ENCODE measurements at regions not wholly inside any gene's neighbourhood (a gene's known extent, or its start where the extent isn't known, plus 50 kb on each side); places are given as distances from the start of the nearest gene placed in this dataset.

GRCh38 chr20:4081421-4081820 lies 66.1 kb upstream of the RNF24 start:
- Histone ChIP-seq H3K4me3 (no peak overlapping the region), H3K36me3 (no peaks in the 10 kb centered on the region), H3K4me1 (peaks cover 7 to 48% (median 26%) of the 10 kb centered on the region in 6 donors), H3K27ac (peak overlapping the region in 5 of 8 donors; percentile 68 to 90 (median 85)), H3K27me3 (replicated peaks in 1 of 7) (no peaks in the 10 kb centered on the region), H3K9me3 (peaks cover 0 to 5% (median 0%) of the 10 kb centered on the region in 8 donors)
- no peak for DNase-seq
- 67 to 75% (median 71%) methylated on average over 4 of the region's 4 CpGs for WGBS, 5 donors
- TF ChIP-seq POLR2A (IDR thresholded peaks at IDR 0.05), result no peak
- intact Hi-C loops (cut with DNase I; ENCODE audit: low total_unique reads), result loop anchor here (10.0 kb wide), 1 partner anchor 67 kb away; the partner anchor contains the start of gene RNF24

- no peak for DNase-seq
- no peak overlapping the region for H3K27ac ChIP-seq
- peaks cover 0 to 32% (median 3%) of the 10 kb centered on the region in 6 donors for H3K4me1 ChIP-seq
- H3K9me3 ChIP-seq, result peaks cover 0 to 5% (median 0%) of the 10 kb centered on the region in 8 donors
- no peaks in the 10 kb centered on the region for H3K36me3 ChIP-seq
- intact Hi-C loops (cut with DNase I; ENCODE audit: low total_unique reads), result no loop called here
- no peaks in the 10 kb centered on the region for H3K27me3 ChIP-seq (replicated peaks in 1 of 7)
- TF ChIP-seq POLR2AphosphoS5 (IDR thresholded peaks at IDR 0.05) (no peak), POLR2A (IDR thresholded peaks at IDR 0.05) (no peak)
- TF ChIP-seq, protein P1, sequence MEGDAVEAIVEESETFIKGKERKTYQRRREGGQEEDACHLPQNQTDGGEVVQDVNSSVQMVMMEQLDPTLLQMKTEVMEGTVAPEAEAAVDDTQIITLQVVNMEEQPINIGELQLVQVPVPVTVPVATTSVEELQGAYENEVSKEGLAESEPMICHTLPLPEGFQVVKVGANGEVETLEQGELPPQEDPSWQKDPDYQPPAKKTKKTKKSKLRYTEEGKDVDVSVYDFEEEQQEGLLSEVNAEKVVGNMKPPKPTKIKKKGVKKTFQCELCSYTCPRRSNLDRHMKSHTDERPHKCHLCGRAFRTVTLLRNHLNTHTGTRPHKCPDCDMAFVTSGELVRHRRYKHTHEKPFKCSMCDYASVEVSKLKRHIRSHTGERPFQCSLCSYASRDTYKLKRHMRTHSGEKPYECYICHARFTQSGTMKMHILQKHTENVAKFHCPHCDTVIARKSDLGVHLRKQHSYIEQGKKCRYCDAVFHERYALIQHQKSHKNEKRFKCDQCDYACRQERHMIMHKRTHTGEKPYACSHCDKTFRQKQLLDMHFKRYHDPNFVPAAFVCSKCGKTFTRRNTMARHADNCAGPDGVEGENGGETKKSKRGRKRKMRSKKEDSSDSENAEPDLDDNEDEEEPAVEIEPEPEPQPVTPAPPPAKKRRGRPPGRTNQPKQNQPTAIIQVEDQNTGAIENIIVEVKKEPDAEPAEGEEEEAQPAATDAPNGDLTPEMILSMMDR (IDR thresholded peaks at IDR 0.05 in 8 of 11, conservative IDR thresholded peaks at IDR 0.05 in 3 of 11), result no peak
- 37 to 62% (median 40%) methylated on average over 3 of the region's 3 CpGs for WGBS, 5 donors
- H3K4me3 ChIP-seq, result no peak overlapping the region
Observed at GRCh38 chr20:4076671-4077070, 61.3 kb upstream of the RNF24 start.

- Histone ChIP-seq H3K27me3 (replicated peaks in 1 of 7) (no peaks in the 10 kb centered on the region), H3K4me1 (peaks cover 0 to 34% (median 4%) of the 10 kb centered on the region in 6 donors), H3K36me3 (no peaks in the 10 kb centered on the region), H3K27ac (no peak overlapping the region), H3K4me3 (no peak overlapping the region), H3K9me3 (peaks cover 0 to under 1% (median 0%) of the 10 kb centered on the region in 8 donors)
- intact Hi-C loops (cut with DNase I; ENCODE audit: low total_unique reads), result no loop called here
- 83 to 93% (median 84%) methylated on average over 3 of the region's 3 CpGs for WGBS, 5 donors
- DNase-seq, result no peak
- no peak for TF ChIP-seq POLR2AphosphoS5 (IDR thresholded peaks at IDR 0.05)
- TF ChIP-seq, protein P1 (IDR thresholded peaks at IDR 0.05 in 8 of 11, conservative IDR thresholded peaks at IDR 0.05 in 3 of 11), result no peak
- TF ChIP-seq POLR2A (IDR thresholded peaks at IDR 0.05), result no peak
Observed at GRCh38 chr20:4076033-4076432, 60.7 kb upstream of the RNF24 start.

- no peaks in the 10 kb centered on the region for H3K27me3 ChIP-seq (replicated peaks in 1 of 7)
- no peaks in the 10 kb centered on the region for H3K9me3 ChIP-seq
- intact Hi-C loops (cut with DNase I; ENCODE audit: low total_unique reads), result no loop called here
- 49 to 76% (median 59%) methylated on average over 7 of the region's 7 CpGs for WGBS, 5 donors
- TF ChIP-seq POLR2A (IDR thresholded peaks at IDR 0.05) (no peak), POLR2AphosphoS5 (IDR thresholded peaks at IDR 0.05) (no peak)
- TF ChIP-seq, protein P1 (IDR thresholded peaks at IDR 0.05 in 8 of 11, conservative IDR thresholded peaks at IDR 0.05 in 3 of 11), result no peak
- H3K27ac ChIP-seq, result peak overlapping the region in 3 of 8 donors; percentile 14 to 72 (median 55)
- no peak for DNase-seq
- no peaks in the 10 kb centered on the region for H3K36me3 ChIP-seq
- H3K4me3 ChIP-seq, result no peak overlapping the region
- peaks cover 0 to 35% (median 4%) of the 10 kb centered on the region in 6 donors for H3K4me1 ChIP-seq
Observed at GRCh38 chr20:4074877-4075455, 59.6 kb upstream of the RNF24 start.

All from spleen (tissue), 11 donors.